Nephron (organoid): ENCODE measurements at regions not wholly inside any gene's neighbourhood (a gene's known extent, or its start where the extent isn't known, plus 50 kb on each side); places are given as distances from the start of the nearest gene placed in this dataset.
"Not testable (repeated sequence)": the region's sequence is repeated elsewhere in the genome, so short reads cannot be mapped to it uniquely, and the experiment has no call there.

Experiments used
- H3K27ac Mint-ChIP-seq, 3 experiments: 2 replicates each; pipeline ENCODE4 v1.8.0; 2020; ENCODE audit warnings: mixed read lengths in 3 of 3, mild to moderate bottlenecking in 2 of 3, moderate library complexity in 1 of 3
- H3K27me3 Mint-ChIP-seq: 2 replicates; pipeline ENCODE4 v1.8.0; 2021; ENCODE audit warnings: low read depth, mild to moderate bottlenecking, moderate library complexity, mixed read lengths
- H3K36me3 Mint-ChIP-seq: 2 replicates; pipeline ENCODE4 v1.8.0; 2020; ENCODE audit warnings: low read depth, mixed read lengths
- H3K4me1 Mint-ChIP-seq: 2 replicates; pipeline ENCODE4 v1.8.0; 2020; ENCODE audit warnings: mixed read lengths
- H3K4me3 Mint-ChIP-seq, 3 experiments: 2 replicates each; pipeline ENCODE4 v1.8.0; 2020; ENCODE audit warnings: mild to moderate bottlenecking in 3 of 3, mixed read lengths in 3 of 3, moderate library complexity in 2 of 3
- H3K9me3 Mint-ChIP-seq: 2 replicates; pipeline ENCODE4 v1.8.0; 2020; ENCODE audit warnings: mixed read lengths
- TF ChIP-seq, protein P1 (sequence below), 3 experiments: fragments of 200-600 bp; sonication (generic); IDR thresholded peaks; one replicate each; pipeline ENCODE4 v1.5.0; 2021; ENCODE audit warnings: antibody characterized with exemption in 3 of 3; ENCODE audit not compliant: unreplicated experiment in 3 of 3

- Mint-ChIP-seq H3K9me3 (peaks cover 9% of the 10 kb centered on the region), H3K36me3 (peaks cover 4% of the 10 kb centered on the region), H3K27me3 (peaks cover 4% of the 10 kb centered on the region), H3K4me3 (no peak overlapping the region), H3K27ac (peak overlapping the region in 2 of 3 experiments; percentile 22 to 26), H3K4me1 (no peaks in the 10 kb centered on the region)
- TF ChIP-seq, protein P1, sequence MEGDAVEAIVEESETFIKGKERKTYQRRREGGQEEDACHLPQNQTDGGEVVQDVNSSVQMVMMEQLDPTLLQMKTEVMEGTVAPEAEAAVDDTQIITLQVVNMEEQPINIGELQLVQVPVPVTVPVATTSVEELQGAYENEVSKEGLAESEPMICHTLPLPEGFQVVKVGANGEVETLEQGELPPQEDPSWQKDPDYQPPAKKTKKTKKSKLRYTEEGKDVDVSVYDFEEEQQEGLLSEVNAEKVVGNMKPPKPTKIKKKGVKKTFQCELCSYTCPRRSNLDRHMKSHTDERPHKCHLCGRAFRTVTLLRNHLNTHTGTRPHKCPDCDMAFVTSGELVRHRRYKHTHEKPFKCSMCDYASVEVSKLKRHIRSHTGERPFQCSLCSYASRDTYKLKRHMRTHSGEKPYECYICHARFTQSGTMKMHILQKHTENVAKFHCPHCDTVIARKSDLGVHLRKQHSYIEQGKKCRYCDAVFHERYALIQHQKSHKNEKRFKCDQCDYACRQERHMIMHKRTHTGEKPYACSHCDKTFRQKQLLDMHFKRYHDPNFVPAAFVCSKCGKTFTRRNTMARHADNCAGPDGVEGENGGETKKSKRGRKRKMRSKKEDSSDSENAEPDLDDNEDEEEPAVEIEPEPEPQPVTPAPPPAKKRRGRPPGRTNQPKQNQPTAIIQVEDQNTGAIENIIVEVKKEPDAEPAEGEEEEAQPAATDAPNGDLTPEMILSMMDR (IDR thresholded peaks at IDR 0.05; ENCODE audit: unreplicated experiment in 3 of 3) = no peak
These were observed 68.9 kb upstream of the HNF1B start for GRCh38 chr17:37813751-37814150.

GRCh38 chr17:37808846-37809245 is 64.0 kb upstream of the HNF1B start:
- H3K27ac Mint-ChIP-seq, H3K4me3 Mint-ChIP-seq, H3K4me1 Mint-ChIP-seq, H3K36me3 Mint-ChIP-seq, H3K27me3 Mint-ChIP-seq: not testable (repeated sequence)
- peaks cover 23% of the 10 kb centered on the region for H3K9me3 Mint-ChIP-seq

GRCh38 chr17:37802712-37803416 is 58.0 kb upstream of the HNF1B start:
- Mint-ChIP-seq H3K4me3 (no peak overlapping the region), H3K27me3 (peaks cover 15% of the 10 kb centered on the region), H3K4me1 (peaks cover 25% of the 10 kb centered on the region), H3K36me3 (no peaks in the 10 kb centered on the region), H3K27ac (peak overlapping the region; percentile 8 to 58 (median 42)), H3K9me3 (peaks cover 11% of the 10 kb centered on the region)
- TF ChIP-seq, protein P1 (IDR thresholded peaks at IDR 0.05; ENCODE audit: unreplicated experiment in 3 of 3) = no peak

- Mint-ChIP-seq H3K4me1 (peaks cover 25% of the 10 kb centered on the region), H3K27ac (peak overlapping the region; percentile 8 to 58 (median 42)), H3K9me3 (peaks cover 10% of the 10 kb centered on the region), H3K4me3 (no peak overlapping the region), H3K27me3 (peaks cover 15% of the 10 kb centered on the region), H3K36me3 (no peaks in the 10 kb centered on the region)
- TF ChIP-seq, protein P1 (IDR thresholded peaks at IDR 0.05; ENCODE audit: unreplicated experiment in 3 of 3) = no peak
These were observed 57.3 kb upstream of the HNF1B start for GRCh38 chr17:37802061-37802595.

GRCh38 chr17:37801171-37801570 is 56.3 kb upstream of the HNF1B start:
- H3K27ac Mint-ChIP-seq = peak overlapping the region; percentile 74 to 86 (median 82)
- H3K27me3 Mint-ChIP-seq = peaks cover 16% of the 10 kb centered on the region
- H3K4me3 Mint-ChIP-seq = peak overlapping the region in 1 of 3 experiments; percentile 16
- no peaks in the 10 kb centered on the region for H3K36me3 Mint-ChIP-seq
- TF ChIP-seq, protein P1 (IDR thresholded peaks at IDR 0.05; ENCODE audit: unreplicated experiment in 3 of 3) = no peak
- peaks cover 3% of the 10 kb centered on the region for H3K9me3 Mint-ChIP-seq
- peaks cover 25% of the 10 kb centered on the region for H3K4me1 Mint-ChIP-seq

- Mint-ChIP-seq H3K4me3 (no peak overlapping the region), H3K9me3 (no peaks in the 10 kb centered on the region), H3K4me1 (peaks cover 13% of the 10 kb centered on the region), H3K27me3 (peaks cover 31% of the 10 kb centered on the region), H3K36me3 (no peaks in the 10 kb centered on the region), H3K27ac (no peak overlapping the region)
- TF ChIP-seq, protein P1 (IDR thresholded peaks at IDR 0.05; ENCODE audit: unreplicated experiment in 3 of 3) = no peak
These were observed 52.3 kb upstream of the HNF1B start for GRCh38 chr17:37797206-37797605.
